NCI-H748 (cell line): ENCODE measurements at regions not wholly inside any gene's neighbourhood (a gene's known extent, or its start where the extent isn't known, plus 50 kb on each side); places are given as distances from the start of the nearest gene placed in this dataset.
A peak's percentile ranks its signal among the peaks of the same experiment; 100 is the strongest.
"Not testable (repeated sequence)": the region's sequence is repeated elsewhere in the genome, so short reads cannot be mapped to it uniquely, and the experiment has no call there.

Source experiments
- DNase-seq: peaks from one replicate; lab custom pipeline; 2025; ENCODE audit not compliant: unreplicated experiment; lab: John Stamatoyannopoulos, UW

DNA sequence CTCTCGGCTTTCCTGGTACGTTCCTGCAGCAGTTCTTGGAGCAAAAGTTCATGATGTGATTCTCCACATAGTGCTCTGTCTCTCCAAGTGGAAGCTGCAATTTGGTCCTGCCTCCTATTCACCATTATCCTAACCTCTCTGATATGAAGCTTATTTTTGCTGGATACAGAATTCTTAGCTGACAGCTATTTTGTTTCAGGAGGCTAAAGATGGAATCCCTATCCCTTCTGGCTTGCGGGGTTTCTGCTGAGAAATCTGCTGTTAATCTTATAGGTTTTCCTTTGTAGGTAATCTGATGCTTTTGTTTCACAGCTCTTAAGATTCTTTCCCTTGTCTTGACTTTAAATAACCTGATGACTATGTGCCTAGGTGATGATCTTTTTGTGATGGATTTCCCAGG is 181.6 kb upstream of the VLDLR start:
- DNase-seq: no peak

DNA sequence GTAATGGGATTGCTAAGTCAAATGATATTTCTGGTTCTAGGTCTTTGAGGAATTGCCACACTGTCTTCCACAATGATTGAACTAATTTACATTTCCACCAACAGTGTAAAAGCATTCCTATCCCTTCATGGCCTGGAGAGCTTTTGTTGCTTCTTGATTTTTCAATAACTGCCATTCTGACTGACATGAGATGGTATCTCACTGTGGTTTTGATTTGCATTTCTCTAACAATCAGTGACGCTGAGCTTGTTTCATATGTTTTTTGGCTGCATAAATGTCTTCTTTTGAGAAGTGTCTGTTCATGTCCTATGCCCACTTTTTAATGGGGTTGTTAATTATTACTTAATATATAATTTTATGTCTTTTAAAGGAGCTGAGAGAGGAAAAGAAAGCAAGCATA is 177.7 kb upstream of the VLDLR start:
- not testable (repeated sequence) for DNase-seq

DNA sequence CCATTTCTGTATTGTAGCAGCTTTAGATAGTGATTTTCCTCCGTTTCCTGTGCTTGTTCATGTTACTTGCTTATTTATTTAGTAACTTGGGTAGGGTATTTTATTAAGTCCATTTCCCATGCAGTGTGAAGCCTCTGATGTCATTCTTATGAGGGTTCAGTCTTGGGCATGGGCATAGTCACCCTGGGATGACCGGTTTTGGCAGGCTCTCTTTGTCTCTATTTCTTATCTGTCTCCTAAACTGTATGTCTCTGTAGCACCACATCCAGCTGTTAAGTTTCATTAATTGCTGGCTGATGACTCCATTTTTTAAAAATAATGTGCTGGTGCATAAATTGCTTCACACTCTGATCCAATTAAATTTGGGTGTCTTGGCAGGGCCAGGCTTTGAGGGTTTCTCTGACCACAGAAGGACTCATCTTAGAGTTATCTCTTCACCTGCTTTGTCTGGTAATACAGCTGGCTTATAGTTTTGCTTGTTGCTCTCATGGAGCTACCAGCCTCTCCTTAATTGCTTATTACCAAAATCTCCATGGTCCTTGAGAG is 173.3 kb upstream of the VLDLR start:
- DNase-seq: no peak

DNA sequence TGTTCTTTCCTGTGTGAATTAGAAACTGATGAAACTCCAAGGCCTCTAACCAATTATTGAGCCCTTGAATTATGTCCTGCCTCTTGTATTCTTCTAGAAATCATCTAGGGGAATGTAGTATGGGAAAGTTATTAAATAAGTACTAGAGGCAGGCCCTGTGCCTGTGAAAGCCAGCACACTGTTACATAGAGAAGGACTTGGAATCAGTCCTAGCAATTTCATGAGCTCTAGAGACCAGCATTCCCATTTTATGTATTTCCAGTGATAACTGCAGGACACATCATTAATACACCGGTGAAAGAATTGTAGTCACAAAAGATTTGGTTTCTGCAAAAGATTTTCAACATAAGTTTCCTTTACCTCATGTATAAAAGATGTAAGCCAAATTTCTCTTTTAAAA is 168.5 kb upstream of the VLDLR start:
- DNase-seq: no peak

DNA sequence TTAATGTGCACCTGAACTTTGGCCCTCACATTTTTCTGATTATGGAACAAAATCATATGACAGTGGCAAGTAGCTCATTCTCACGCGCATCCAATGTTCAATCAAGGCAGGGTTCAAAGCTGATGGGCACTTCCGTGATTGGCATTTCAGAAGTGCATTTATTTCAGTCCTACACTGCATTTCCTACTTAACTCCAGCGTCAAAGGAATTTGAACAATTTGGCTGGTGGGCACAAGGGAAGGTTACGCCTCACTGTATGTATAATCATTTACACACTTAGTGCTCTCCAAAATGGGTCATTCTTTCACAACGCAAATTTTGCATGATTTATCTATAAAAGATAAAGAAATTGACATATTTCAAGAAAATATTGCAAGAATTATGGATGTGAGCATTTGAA is 167.9 kb upstream of the VLDLR start:
- DNase-seq: no peak

DNA sequence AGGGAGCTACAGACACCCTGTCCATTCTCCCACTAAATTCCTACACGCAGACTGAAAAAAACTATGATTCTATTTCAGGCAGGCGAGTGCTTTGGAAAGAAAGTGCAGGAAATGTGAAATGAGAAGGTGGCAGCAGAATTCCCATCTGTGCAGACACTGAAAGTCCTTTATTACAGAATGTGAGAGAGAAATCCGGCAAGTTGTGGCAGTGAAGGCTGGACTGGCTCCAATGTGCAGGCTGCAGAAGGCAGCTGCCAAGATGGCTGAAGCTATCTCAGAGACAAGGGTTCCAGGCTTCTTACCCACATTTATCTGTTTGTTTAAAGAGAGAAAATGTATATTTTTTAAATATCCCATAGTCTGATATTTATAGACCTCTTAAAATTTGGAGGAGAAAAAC is 161.8 kb upstream of the VLDLR start:
- DNase-seq: no peak

DNA sequence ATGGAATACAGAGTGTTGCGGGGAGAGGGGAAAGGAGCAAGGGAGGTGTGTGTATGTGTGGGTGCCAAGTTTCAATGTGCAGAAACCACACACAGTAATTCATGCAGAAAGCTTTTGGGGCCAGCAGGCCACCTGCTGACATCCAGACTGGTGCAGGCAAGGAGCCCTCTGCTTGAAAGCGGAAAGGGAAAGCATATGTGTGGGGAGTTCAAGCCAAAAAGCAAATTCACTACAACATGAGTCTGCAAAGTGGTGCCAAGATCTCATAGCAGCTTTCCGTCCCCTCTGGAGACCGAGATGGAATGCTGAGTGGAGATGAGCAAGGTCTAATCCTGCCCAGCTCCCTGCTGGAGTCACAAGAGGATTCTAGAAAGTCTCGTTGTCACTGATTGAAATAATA is 159.7 kb upstream of the VLDLR start:
- DNase-seq: no peak

DNA sequence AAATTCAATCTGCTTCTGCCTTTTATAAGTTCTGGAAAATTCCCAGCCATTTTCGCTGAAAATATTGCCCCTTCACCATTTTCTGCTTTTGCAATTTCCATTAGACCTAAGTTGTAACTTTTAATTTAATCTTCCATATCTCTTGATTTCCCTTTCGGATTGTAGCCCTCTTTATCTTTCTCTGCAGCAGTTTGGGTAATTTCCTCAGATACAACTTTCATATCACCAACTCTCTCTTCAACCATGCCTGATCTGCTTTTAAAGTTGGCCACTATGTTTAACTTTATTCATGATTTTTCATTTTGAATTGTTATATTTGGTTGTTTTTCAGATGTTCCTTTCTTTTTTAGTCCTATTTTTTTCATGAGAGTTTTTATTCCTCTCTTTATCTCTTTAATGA is 157.0 kb upstream of the VLDLR start:
- no peak for DNase-seq

DNA sequence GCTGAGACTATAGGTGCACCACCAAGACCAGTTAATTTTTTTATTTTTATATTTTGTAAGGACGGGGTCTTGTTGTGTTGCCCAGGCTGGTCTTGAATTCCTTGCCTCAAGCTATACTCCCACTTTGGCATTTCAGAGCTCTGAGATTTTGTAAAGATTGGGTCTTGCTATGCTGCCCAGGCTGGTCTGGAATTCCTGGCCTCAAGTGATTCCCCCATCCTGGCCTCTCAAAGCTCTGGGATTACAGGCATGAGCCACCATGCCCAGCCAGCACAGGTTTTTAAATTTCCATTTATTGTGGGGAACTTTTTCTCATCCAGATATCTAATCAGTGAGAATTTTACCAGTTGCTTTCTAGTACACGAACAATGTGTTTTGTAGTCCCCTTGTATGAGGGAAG is 156.1 kb upstream of the VLDLR start:
- DNase-seq: no peak

DNA sequence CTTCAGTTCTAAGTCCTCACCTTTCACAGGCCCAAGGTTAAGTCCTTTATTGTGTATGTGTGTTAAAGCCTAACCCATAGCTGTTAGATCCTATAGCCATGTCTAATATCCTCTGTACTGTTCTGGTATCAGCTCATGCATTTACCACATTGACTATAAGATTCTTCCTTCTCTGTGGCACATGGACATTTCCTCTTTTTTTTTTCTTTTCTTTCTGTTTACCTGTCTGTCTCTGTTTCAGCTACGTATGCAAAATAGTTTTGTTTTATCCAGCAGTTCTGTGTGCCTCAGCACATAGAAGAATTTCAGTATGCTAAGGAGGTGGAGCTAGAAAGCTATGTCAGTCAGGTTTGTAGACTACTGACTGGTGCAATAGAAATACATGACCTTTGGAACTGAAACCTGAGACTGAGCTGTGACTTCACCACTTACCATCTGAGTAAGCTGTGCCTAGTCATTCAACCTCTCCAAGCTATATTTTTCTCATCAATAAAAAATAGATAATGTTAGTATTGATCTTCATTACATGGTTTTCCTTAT is 155.6 kb upstream of the VLDLR start:
- peak; percentile 28 for DNase-seq

DNA sequence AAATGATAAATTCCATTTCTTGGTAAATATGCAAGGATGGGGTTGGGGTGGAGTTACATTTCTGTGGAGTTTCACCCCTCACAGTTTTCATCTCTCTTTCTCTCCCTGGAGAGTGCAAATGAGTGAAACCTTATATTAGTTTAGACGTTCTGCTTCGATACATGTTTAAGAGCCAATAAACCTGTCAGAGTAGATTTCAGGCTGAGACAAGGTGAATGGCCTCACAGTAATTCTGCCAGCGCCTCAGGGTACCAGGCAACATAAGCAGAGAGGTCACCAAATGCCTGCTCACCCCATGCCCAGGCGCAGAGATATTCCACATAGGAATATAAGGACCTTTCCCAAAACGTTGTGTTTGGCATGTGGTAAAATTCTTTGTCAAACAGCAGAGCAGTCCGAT is 154.9 kb upstream of the VLDLR start:
- DNase-seq: no peak

DNA sequence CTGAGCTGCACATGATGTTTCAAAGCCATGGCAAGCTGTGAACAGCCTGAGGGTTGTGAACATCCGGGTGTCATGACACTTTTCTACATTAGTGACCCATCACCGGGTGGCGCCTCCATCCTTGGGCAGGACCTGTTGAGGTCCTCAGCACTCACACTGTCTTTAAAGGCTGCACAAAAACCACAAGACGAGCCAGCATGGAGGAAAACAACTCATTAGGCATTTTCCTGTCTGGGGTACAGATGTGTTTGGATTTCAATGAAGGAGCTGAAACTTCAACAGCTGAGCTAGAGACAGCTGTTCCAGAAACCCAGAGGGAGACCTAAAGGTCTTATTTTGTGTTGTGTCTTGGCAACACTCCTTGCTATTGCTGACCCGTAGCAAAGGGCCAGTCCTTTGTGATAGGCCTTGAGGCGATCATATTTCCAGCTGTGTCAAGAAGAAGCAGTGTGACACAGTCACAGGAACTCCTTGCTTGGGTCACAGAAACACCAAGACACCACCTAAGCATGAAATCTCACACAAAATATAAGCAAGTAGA is 151.8 kb upstream of the VLDLR start:
- DNase-seq: peak; percentile 26

DNA sequence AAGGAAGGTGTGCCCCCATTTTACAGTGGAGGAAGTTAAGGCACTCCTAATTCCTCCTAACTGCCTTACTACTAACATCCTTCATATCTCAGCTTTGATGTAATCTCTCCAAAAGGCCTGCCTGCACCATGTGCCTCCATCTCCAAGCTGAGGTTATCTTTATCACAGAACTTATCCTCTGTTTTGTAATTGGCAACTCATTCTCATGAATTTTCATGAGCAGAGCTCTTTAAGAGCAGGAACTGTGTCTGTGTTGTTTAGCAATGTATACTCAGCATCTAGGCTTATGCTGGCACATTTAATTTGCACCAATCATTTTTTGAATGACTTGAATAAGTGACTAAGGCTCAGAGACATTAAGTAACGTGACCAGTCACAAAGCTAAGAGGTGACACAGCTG is 147.9 kb upstream of the VLDLR start:
- DNase-seq: no peak

DNA sequence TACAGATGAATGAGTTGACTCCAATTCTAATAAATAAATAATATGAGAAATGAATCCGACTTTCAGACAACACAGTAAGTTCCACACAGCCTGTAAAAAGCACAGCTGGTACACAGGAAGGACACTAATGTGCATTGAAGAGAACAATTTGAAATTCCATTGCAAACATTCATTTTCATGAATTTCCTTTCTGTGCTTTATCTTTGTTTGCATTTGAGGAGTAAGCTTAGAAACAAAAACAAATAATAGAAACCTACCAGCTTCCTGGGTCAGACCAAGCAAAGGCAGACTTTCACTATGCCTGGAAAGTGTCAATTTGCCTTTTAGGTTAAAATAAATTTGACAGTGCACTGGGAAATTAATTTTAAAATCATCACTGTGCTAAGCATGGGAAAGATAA is 143.8 kb upstream of the VLDLR start:
- no peak for DNase-seq

DNA sequence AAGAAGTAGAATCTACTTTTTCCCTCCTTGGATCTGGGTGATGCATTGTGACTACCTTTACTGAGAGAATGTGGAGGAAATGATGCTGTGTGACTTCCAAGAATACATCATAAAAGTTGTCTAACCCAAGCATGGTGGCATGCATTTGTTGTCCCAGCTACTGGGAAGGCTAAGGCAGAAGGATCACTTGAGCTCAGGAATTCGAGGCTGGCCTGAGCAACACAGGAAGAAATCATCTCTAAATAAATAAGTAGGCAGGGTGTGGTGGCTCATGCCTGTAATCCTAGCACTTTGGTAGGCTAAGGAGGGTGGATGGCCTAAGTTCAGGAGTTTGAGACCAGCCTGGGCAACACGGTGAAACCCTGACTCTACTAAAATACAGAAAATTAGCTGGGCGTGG is 143.2 kb upstream of the VLDLR start:
- DNase-seq: no peak

DNA sequence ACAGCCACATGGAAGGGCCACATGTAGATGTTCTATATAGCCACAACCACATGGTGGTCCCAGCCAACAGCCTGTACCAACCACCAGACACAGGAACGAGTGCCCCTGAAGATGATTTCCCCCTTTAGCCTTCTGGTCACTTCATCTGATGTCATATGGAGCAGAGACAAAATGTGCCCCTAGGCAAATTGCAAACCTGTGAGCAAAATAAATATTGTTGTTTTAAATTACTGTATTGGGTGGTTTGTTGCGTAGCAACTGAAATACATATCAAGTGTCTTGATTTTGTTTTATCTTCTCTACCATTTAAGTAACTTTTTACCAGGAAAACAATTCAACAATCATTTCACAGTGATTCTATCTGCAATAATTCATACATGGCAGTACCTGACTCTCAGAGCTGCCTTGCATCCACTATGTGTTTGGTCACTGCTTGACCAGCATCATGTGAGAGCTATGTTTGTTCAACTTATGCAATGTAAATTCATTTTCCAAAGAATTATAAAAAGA is 142.5 kb upstream of the VLDLR start:
- DNase-seq: peak; percentile 56

DNA sequence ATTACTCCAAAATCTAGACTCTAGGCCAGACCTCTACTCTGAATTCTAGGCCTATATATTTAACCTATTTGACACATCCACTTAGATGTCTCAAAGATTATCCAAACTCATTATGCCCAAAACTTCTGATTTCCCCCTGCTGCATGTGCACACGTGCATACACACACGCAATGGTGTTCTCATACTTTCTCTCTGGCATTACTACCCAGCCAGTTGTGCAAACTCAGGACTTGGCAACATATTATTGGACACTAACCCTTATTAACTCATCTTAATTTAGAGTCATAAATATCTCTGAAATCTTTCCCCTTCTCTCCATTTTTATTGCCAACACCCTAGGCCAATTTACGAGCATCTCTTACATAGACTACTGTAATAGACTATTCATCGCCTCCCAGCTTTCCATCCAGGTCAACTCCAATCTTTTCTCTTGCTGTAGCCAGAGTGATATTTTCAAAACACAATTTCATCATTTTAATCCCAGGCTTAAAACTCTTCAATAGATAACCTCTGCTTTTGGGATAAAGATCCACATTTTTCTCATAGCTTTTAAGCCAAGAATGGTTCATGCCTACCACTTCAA is 141.2 kb upstream of the VLDLR start:
- DNase-seq: no peak

DNA sequence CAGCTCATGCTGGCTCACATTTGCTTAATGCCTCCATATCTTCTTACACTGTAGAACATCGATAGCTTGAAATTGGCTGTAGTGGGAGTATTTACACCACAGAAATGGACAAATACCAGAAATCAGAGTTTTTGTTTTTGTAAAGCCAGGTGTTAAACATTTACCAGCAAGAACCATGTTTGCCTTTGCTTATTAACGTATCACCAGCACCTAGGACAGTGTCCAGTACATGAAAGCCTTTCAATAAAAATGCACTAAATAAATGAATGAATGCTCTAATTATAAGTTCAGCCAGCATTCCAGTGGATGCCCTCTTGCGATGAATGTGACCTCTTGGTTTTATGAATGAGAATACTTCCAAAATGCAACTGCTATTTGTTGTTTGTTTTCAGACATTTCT is 140.4 kb upstream of the VLDLR start:
- no peak for DNase-seq

DNA sequence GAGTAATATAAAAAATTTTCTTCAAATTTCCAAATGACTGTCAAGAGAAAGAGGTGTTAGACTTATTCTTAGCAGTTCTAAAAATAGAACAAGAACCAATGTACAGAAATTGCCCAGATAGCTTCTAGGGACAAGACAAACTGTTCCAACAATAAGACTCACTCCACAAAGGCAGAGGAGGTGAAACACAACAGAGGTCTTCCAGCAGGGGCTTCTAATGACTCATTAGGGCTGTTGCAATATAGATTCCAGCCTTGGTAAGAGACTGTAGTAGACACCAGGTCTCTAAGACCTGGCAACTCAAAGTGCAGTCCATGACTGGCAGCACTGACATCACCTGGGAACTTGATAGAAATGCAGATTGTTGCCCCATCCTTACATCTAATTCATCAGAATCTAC is 134.6 kb upstream of the VLDLR start:
- no peak for DNase-seq

DNA sequence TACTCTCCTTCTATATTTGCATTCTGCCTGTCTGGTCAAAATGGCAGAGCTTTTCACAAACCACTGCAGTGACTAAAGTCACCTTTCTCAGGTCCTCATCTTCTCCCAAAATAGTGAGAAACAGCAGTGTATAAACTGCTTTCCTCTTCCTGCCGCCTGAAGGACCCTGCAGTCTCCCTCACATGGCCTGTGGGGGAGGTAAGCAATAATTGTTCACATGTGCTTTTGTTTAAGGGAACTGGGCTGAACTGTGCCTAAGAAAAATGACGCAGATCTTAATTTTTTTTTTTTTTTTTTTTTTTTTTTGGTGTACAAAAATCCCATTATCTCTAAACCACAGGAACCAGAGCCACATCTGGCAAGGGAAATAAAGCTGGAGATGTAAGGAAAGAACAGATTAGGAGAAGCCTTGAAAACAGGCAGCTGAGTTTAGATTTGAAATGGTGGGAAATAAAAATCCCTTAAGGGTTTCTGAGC is 131.7 kb upstream of the VLDLR start:
- no peak for DNase-seq

DNA sequence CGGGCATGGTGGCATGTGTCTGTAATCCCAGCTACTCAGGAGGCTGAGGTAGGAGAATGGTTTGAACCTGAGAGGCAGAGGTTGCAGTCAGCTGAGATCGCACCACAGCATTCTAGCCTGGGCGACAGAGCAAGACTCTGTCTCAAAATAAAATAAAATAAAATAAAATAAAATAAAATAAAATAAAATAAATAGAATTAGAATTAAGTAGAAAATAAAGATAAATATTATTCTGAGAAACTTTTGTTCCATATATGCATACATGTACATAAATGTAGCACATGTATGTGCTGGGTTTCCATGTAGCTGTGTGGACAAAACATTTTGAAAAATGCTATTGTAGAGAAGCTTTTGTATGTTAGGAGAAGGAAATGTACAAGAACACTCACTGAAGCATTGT is 129.4 kb upstream of the VLDLR start:
- DNase-seq: no peak

DNA sequence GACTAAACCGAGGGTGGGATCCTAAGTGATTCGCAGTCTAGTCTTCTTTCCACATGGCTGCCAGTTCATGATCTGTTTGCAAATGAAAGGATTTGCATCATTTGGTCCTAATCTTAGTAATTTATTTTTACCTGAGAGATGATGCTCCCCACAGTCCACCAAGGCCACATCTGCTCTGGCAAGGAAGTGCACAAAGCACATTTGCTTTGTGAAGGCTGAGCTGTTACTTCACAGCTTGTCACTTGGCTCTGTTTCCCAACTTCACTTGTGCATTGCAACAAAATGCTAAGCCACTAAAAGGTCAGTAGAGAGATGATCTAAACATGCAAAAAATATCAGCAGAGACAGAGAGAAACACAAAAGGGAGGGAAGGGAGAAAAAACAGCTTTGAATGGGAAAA is 128.5 kb upstream of the VLDLR start:
- DNase-seq: no peak

DNA sequence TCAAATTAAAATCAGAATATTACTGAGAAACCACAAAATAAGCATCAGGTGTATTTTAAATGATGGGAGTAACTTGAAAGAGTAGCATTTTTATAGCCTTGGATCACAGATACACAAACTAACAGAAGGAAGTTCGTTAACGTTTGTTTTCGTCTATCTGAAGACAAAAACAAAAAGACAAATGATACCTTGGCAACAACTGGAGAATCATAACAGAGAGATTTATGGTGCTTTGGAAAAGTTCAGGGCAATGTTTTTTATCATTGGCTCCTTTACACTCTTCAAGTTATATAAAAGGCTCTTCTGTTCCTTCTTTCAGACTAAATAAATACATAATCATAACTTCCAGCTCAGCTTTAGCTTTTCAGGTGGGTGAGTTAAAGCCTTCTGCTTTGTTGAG is 128.1 kb upstream of the VLDLR start:
- no peak for DNase-seq
